ENCODE measurements at regions not wholly inside any gene's neighbourhood (a gene's known extent, or its start where the extent isn't known, plus 50 kb on each side); places are given as distances from the start of the nearest gene placed in this dataset.

GRCh38 chr12:22828066-22828465, 203.1 kb downstream of the ETNK1 start:
- no peak for TF ChIP-seq CTCF (IDR thresholded peaks at IDR 0.05)
- no peak for TF ChIP-seq POLR2A (IDR thresholded peaks at IDR 0.05)
